ENCODE measurements at regions not wholly inside any gene's neighbourhood (a gene's known extent, or its start where the extent isn't known, plus 50 kb on each side); places are given as distances from the start of the nearest gene placed in this dataset.

DNA sequence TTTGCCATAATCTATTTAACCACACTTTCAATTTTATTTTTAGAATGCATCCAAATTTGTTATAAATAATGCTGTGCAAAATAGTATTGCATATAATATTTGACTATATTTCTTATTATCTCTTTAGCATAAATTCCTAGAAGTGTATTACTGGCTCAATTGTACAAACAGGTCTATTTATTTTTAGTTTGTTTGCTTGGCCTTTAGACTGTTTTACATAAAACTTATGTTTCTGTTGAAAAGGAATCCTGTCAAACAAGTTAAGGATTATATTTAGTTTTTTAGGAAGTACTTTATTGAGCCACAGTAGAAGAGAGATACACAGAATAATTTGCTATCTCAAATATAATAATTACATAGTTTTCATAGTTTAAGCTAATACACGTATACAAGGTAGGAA, 413.8 kb downstream of the GBA3 start:
- Mint-ChIP-seq H3K27ac (ENCODE audit: low read depth, unreplicated experiment) (no peak overlapping the region), H3K4me1 (ENCODE audit: insufficient read depth, unreplicated experiment) (no peaks in the 10 kb centered on the region), H3K27me3 (ENCODE audit: insufficient read depth, unreplicated experiment) (no peaks in the 10 kb centered on the region), H3K4me3 (ENCODE audit: unreplicated experiment) (no peak overlapping the region), H3K9me3 (ENCODE audit: unreplicated experiment) (no peaks in the 10 kb centered on the region), H3K36me3 (ENCODE audit: insufficient read depth, unreplicated experiment) (no peaks in the 10 kb centered on the region)
- POLR2A ChIA-PET, result no interaction called here
- TF ChIP-seq, protein P1, sequence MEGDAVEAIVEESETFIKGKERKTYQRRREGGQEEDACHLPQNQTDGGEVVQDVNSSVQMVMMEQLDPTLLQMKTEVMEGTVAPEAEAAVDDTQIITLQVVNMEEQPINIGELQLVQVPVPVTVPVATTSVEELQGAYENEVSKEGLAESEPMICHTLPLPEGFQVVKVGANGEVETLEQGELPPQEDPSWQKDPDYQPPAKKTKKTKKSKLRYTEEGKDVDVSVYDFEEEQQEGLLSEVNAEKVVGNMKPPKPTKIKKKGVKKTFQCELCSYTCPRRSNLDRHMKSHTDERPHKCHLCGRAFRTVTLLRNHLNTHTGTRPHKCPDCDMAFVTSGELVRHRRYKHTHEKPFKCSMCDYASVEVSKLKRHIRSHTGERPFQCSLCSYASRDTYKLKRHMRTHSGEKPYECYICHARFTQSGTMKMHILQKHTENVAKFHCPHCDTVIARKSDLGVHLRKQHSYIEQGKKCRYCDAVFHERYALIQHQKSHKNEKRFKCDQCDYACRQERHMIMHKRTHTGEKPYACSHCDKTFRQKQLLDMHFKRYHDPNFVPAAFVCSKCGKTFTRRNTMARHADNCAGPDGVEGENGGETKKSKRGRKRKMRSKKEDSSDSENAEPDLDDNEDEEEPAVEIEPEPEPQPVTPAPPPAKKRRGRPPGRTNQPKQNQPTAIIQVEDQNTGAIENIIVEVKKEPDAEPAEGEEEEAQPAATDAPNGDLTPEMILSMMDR (IDR thresholded peaks at IDR 0.05; ENCODE audit: unreplicated experiment), result no peak
- DNase-seq (ENCODE audit: unreplicated experiment), result no peak
- BruUV-seq (replicated peaks), result no TSS peak
- intact Hi-C loops (cut with micrococcal nuclease), result no loop called here
- CTCF ChIA-PET, result interaction anchor here (0.7 kb wide), 1 partner anchor 10 kb away, joined by 3 read pairs; no protein-coding TSS in a partner anchor

- ChIA-PET CTCF (no interaction called here), POLR2A (no interaction called here)
- BruUV-seq (replicated peaks), result no TSS peak
- Mint-ChIP-seq H3K36me3 (ENCODE audit: insufficient read depth, unreplicated experiment) (no peaks in the 10 kb centered on the region), H3K4me3 (ENCODE audit: unreplicated experiment) (no peak overlapping the region), H3K27me3 (ENCODE audit: insufficient read depth, unreplicated experiment) (no peaks in the 10 kb centered on the region), H3K27ac (ENCODE audit: low read depth, unreplicated experiment) (no peak overlapping the region), H3K9me3 (ENCODE audit: unreplicated experiment) (no peaks in the 10 kb centered on the region), H3K4me1 (ENCODE audit: insufficient read depth, unreplicated experiment) (no peaks in the 10 kb centered on the region)
- no peak for DNase-seq (ENCODE audit: unreplicated experiment)
- intact Hi-C loops (cut with micrococcal nuclease), result no loop called here
- TF ChIP-seq, protein P1 (IDR thresholded peaks at IDR 0.05; ENCODE audit: unreplicated experiment), result no peak
Observed at GRCh38 chr4:23105759-23106370, 413.1 kb downstream of the GBA3 start.

DNA sequence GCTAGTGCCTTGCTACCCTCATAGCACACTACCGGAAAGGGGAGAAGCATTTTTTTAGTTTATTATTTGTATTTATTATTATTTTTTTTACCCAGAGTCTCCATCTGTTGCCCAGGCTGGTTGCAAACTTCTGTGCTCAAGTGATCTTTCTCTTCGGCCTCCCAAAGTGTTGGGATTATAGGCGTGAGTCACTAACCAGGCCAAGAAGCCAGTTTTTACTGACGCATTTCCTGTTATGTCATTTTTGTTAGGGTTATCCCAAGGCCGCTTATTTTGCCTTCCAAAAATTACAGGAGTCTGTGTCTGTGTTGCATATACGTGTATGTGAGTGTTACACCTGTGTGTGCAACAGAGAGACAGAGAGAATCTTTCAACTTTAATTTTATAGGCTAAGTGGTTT, 404.5 kb downstream of the GBA3 start:
- Mint-ChIP-seq H3K4me3 (ENCODE audit: unreplicated experiment) (no peak overlapping the region), H3K27me3 (ENCODE audit: insufficient read depth, unreplicated experiment) (no peaks in the 10 kb centered on the region)
- CTCF ChIA-PET, result interaction anchor here (0.6 kb wide), 1 partner anchor 10 kb away, joined by 3 read pairs; no protein-coding TSS in a partner anchor

GRCh38 chr4:23091711-23092110, 399.0 kb downstream of the GBA3 start:
- intact Hi-C loops (cut with micrococcal nuclease), result no loop called here
- no peaks in the 10 kb centered on the region for H3K27me3 Mint-ChIP-seq (ENCODE audit: insufficient read depth, unreplicated experiment)

More for the DNA sequence above, 404.5 kb downstream of the GBA3 start:
- no TSS peak for BruUV-seq (replicated peaks)
- POLR2A ChIA-PET, result no interaction called here
- Mint-ChIP-seq H3K4me1 (ENCODE audit: insufficient read depth, unreplicated experiment) (peaks cover 7% of the 10 kb centered on the region), H3K9me3 (ENCODE audit: unreplicated experiment) (peaks cover 8% of the 10 kb centered on the region), H3K36me3 (ENCODE audit: insufficient read depth, unreplicated experiment) (no peaks in the 10 kb centered on the region), H3K27ac (ENCODE audit: low read depth, unreplicated experiment) (peak overlapping the region; percentile 35)
- TF ChIP-seq, protein P1 (IDR thresholded peaks at IDR 0.05; ENCODE audit: unreplicated experiment), result no peak
- peak; percentile 78 for DNase-seq (ENCODE audit: unreplicated experiment)
- intact Hi-C loops (cut with micrococcal nuclease), result no loop called here

More at GRCh38 chr4:23091711-23092110, 399.0 kb downstream of the GBA3 start:
- peaks cover 8% of the 10 kb centered on the region for H3K9me3 Mint-ChIP-seq (ENCODE audit: unreplicated experiment)
- no peaks in the 10 kb centered on the region for H3K36me3 Mint-ChIP-seq (ENCODE audit: insufficient read depth, unreplicated experiment)
- CTCF ChIA-PET, result no interaction called here
- no peak overlapping the region for H3K27ac Mint-ChIP-seq (ENCODE audit: low read depth, unreplicated experiment)
- BruUV-seq (replicated peaks), result no TSS peak
- H3K4me1 Mint-ChIP-seq (ENCODE audit: insufficient read depth, unreplicated experiment), result no peaks in the 10 kb centered on the region
- no peak for DNase-seq (ENCODE audit: unreplicated experiment)
- POLR2A ChIA-PET, result no interaction called here
- TF ChIP-seq, protein P1 (IDR thresholded peaks at IDR 0.05; ENCODE audit: unreplicated experiment), result no peak
- no peak overlapping the region for H3K4me3 Mint-ChIP-seq (ENCODE audit: unreplicated experiment)
